ENCODE measurements at regions not wholly inside any gene's neighbourhood (a gene's known extent, or its start where the extent isn't known, plus 50 kb on each side); places are given as distances from the start of the nearest gene placed in this dataset.
A peak's percentile ranks its signal among the peaks of the same experiment; 100 is the strongest.
"Not testable (repeated sequence)": the region's sequence is repeated elsewhere in the genome, so short reads cannot be mapped to it uniquely, and the experiment has no call there.

DNA sequence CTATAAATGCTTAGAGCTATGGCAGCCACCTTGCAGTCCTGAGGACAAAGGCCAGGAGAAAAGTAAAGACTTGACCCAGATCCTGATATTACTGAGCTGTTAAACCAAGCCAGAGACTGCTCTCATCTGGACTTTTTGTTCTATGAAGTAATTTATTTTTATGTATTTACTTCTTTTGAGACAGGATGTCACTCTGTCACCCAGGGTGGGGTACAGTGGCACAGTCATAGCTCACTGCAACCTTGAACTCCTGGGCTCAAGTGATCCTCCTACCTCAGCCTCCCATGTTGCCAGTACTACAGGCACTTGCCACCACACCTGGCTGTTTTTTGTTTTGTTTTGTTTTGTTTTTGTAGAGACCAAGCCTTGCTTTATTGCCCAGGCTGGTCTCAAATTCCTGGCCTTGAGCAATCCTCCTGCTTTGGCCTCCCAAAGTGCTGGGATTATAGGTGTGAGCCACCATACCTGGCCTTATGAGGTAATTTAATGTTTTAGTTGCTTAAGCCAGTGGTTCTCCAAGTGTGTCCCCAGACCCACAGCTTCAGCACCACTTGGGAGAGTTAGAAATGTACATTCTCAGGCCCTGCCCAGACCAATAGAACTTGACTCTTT is 112.1 kb downstream of the COPRS start:
- DNase-seq, result no peak

DNA sequence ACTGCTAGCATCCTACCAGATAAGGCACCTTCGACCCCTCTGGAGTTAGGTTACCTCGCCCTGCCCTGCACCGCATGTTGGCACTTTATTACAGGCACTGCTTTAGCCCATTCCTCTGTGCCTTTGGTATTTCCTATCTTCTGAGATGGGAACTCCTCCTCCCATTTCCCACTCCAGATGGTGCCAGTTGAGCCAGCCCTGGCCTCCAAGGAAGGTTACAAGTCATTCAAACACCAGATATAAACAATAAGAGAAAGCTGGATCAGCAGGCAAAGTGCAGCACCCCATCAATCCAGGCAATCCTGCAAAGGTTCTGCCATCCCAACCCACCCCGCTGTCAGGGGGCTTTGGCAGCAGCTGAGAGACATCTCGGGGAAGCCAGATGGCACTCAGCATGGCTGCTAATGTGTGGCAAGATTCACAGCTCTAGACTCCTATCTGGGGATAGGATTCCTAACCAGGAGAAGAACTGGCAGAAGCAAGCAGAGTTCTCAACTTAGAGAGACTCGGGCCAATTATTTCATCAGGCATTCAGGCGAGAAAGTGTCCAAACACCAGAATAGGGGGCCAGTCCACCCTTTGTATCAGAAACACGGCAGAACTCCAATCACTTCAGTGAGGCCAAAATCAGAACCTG is 113.0 kb downstream of the COPRS start:
- DNase-seq, result no peak

DNA sequence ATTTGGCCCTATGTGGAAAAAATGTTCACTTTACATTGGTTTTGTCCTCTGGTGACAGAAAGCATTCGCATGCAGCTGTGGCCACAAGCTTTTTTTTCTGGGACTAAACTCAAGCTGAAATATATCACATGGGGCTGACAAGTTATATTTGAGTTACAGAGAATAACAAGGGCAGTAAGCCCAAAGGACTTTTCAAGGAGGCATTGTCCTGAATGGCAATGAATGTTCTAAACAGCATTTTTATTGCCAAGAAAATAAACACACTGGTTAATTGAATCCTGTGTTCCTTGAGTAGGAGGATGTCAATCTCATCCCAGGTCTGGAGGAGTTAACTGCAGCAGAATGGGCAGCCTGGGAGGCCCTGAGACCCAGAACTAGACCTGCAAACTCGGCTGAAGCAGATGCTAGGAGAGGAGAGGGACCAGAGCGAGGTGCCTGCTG is 114.5 kb downstream of the COPRS start:
- no peak for DNase-seq

DNA sequence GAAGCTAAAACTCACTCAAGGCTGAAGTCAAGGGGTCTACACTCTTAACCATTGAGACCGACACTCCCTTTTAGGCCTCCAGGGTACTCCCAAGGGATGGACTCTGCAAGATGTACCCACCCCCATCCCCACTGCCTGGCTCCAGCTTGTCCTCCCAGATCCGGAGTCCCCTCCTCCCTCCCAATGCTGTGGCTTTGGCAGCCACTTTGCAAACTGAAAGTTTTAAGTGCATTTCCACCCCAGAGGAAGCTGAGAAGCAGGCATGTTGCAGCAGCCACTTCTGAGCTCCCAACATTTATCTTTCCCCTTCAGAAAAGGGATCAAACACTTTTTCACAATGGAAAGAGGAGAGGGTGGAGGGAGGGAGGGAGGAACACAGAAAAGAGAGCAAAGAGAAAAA is 115.2 kb downstream of the COPRS start:
- no peak for DNase-seq

DNA sequence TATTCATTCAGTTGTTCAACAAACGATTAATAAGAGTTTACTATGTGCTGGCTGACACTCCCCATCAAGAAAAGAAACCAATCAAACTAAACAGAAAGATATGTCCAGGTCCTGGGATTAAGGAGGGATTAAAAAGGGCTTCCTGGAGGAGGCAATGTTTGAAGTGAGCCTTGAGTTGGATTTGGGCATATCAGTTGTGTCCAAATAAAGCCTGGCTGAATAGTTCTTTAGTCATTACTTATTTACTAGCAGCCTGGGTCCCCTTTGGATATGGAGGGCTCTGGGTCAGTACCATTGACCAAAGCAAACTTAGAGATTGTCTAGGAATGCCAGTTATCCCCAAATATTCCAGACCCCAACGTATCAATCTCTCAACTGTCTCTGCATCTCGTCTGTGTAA is 117.7 kb downstream of the COPRS start:
- DNase-seq, result no peak

DNA sequence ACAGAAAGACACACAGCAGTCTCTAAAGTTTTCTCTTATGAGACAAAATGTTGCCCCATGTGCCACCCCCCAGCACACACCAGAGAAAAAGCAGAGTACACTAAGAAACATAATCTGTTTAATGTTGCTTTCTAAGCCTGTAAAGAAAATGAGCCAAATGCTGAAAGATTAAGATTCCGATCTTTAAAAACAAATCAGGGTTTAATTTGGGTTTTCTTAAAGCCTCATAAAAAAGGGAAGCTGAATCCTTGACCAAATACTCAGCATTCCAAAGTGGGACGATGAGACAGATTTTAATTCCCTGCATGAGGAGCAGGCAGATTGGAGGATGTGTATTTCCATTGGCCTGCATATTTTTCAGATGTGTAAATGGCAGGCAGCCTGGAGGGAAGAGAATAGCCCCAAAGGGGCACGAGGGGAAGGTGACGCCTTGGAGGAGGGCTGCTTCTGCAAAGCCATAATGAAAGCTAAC is 118.4 kb downstream of the COPRS start:
- DNase-seq, result no peak

DNA sequence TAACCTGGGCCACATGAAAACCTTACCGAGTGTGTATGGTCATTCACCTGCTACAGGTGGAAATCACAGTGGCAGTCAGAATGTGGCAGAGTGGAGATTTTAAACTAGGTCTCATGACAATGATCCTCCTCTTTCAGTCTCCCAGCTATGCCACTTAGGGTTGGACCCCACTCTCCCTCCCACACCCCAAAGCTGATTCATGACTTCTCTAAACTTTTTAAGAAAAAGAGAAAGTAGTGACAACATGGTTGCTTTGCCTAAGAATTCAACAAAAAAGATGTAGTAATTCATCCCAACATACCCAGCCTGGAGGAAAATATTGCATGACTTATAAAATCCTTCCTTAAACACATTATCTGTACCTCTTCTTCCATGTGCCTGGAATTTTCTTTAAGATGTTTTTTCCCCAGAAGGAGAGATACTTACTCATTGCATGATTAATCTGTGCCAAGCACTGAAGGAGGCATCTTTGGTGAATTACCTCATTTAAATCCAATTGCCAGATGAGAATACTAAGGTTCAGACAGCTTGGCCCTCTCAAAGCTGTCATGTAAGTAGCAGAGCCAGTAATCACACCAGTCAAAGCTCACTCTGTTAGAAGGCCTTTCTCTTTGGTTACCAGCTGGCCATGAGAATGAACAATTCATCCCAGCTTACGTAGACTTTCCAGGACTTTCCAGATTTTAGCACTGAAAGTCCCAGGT is 119.9 kb downstream of the COPRS start:
- no peak for DNase-seq

DNA sequence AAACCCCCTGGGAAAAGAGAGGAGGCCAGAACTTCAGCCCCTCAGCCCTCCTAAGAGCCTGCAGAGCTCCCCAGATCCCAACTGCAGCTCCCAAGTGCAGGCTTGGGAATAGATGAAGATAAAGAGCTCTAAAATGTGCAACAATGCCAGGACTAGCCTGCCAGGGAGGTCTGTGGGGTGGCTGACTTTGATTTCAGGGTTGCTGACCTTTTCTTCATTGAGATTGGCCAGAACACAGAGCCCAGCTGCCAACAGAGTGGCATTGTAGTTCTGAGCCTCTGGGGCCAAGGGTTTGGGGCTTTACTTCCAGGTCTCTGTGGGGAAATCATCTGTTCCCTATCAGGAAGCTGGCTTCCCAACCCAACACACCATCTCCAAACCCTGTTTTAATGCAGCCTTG is 120.6 kb downstream of the COPRS start:
- no peak for DNase-seq

DNA sequence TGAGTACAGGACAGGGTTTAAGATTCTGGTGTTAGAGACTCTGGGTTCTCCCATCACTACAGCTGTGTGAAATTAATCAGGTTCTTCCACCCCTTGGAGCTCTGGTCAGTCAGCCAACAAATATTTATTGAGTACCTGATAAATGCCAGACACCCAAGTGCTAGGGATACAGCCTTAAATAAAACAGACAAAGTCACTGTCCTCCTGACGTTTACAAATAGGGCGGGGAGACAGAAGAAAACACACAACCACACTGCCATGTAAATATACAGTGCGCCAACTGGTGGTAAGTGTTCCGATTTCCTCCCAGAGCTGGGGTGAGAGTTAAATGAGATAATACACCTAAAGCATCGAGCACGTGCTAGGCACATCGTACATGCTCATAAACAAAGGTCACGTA is 121.0 kb downstream of the COPRS start:
- DNase-seq, result peak; percentile 32

DNA sequence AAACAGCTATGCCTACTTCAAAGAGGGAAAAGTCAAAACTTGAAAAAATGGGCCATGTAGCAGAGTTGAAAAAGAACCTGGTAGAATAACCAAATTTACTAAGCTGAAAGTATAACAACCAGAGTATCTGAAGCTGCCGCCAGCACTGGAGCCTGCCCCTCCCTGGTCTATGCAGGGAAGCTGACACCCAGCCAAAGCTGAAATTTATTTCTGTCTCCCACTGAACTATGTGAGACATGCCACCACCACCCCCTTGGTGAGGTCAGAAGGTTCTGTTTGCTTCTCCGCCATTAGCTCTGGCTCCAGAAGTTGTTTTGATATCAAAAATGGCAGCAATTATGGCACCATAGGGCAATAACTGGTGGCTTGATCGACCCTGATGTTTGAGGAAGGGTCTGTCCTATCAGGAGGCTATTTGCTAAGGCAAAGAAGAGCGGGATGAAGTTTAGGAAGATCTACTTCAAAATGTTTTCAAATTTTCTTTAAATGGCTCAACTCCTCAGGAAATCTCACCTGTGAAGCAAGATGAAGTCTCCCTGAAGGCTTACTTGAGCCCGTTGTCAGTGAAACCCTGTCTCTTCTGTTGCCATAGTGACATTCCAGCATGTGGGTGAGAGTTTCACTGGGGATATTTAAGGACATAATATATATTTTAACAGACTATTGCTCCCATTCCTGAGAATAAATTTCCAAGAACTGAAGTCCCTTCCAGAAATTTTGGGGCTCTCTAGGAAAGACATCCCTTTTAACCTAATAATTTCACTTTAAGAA is 122.0 kb downstream of the COPRS start:
- no peak for DNase-seq

DNA sequence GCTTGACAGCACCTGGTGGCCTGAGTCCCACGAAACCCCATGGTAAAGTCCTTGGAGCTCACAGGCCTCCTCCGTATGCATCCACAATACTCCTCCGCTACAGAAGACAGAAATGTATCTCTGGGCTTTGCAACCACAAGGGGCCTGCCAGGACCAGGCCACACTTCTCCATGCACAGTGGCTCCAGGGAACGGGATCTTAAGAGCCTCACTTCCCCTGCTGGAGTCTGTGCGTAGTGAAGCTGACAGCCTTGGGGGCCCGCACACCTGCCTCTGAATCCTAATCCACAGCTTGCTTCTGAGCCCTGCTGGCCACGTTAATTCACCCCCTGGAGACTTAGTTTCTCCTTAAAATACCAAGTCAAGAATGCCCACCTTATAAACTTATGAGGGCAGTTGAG is 125.7 kb downstream of the COPRS start:
- DNase-seq, result no peak

DNA sequence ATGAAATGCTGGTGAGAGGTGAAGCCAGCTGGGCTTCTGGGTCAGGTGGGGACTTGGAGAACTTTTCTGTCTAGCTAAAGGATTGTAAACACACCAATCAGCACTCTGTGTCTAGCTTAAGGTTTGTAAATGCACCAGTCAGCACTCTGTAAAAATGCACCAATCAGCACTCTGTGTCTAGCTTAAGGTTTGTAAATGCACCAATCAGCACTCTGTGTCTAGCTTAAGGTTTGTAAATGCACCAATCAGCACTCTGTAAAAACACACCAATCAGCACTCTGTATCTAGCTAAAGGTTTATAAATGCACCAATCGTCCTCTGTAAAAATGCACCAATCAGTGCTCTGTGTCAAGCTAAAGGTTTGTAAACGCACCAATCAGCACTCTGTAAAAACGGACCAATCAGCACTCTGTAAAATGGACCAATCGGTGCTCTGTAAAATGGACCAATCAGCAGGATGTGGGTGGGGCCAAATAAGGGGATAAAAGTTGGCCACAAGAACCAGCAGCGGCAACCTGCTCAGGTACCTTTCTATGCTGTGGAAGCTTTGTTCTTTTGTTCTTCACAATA is 127.4 kb downstream of the COPRS start:
- DNase-seq, result not testable (repeated sequence)

DNA sequence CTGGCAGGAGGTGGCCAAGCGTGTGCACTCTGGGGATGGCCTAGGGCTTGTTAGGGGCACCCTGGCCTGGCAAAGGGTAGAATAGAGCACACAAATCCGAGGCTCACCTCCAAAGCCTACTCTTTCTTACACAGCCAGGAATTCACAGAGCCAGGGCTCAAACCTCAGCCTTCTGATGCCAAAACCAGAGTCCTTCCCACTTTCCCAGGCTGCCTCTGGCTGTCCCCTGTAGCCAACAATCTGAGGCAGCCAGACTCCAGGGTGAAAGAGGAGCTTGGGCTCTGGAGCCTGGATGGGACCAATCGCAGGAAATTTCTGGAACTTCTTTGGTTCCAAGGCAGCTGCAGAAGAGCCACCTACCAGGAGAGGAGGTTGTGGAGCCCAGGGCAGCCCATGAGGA is 127.9 kb downstream of the COPRS start:
- DNase-seq, result no peak

DNA sequence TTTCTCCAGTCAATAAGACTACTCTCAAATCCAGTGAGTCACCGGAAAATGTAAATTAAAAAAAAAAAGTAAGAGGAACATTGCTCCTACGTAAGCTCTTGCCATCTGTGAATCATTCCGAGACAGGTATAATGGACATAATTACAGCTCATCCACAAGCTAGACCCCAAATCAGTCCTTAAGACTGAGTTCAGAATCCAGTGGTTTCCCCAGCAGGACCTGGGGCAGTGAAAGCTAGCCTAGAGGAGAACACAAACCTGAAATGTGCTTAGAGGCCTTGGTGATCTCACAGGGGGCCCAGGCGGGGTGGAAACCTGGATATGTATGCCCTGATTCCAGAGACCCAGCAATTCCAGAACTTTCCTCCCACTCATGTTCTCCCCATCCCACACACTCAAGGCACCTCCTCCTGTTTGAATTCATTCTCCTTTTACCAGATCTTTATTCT is 132.0 kb downstream of the COPRS start:
- DNase-seq, result no peak

DNA sequence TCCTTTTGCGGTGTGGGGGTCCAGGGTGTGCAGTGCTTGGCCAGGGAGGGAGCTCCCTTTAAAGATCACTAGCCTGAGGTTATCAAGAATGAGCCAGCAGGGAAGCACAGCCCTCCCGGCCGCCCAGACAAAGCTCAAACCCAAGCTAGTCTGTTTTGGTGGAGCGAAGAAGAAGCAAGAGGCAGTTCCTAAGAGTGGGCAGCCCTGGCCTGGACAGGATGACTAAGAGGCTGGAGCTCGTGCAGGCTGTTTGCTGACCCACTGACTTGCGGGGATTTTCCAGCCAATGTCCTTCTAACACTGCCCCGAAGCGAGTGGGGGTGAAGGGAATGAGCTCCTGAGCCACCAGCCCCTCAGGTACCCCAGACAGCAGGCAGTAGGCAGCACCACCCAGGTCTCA is 134.4 kb downstream of the COPRS start:
- DNase-seq, result no peak

DNA sequence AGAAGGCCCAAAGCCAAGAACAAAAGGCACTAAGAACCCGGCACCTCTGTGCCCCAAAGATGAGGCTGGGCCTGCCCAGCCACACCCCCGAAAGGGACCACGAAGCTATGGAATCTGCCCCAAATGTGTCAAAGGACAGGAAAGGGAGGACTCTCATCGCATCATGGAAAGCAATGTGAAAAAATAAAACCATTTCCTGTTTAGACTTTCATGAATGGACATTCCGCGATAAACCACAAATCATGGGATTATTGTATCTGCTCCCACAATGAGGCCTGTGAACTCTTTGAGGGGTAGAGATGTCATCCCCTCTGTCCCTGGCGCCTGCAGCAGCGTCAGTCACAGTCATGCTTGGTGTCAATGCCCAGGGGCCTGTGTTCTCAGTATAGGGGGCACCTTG is 135.0 kb downstream of the COPRS start:
- no peak for DNase-seq

DNA sequence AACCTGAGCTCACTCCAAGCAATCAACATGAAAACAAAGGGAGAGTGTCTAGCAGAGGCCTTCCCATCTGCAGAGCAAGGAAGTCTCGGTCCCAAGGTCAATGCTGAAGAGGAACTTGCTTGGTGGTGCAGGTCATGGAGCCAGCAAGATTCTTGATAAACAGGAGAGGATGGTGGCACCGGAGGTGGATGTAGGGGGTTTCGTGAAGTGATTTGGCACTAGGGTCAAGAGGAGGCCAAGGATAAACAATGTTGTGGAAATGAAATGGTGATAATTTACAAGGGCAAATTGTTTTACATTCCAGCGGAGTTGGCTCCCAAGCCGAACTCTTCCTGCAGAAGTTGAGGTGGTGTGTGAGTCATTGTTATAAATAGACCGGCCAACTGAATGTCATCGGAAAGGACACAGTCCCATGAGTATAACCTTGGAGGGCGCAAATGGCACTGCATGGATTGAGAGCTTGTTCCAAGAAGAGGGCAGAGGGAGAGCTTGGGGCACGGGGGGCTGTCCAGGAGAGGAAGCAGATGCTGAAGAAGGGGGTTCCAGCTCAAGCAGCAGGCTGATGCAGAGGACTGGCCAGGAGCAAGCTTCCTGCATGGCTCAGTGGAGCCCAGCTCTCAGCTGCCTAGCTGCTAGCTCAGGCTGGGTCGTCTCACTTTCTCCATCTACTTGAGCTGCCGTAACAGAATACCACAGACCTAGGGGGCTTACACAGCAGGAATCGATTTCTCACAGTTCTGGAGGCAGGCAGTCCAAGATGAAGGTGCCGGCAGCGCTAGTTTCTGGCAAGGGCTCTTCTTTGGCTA is 136.6 kb downstream of the COPRS start:
- DNase-seq, result no peak

DNA sequence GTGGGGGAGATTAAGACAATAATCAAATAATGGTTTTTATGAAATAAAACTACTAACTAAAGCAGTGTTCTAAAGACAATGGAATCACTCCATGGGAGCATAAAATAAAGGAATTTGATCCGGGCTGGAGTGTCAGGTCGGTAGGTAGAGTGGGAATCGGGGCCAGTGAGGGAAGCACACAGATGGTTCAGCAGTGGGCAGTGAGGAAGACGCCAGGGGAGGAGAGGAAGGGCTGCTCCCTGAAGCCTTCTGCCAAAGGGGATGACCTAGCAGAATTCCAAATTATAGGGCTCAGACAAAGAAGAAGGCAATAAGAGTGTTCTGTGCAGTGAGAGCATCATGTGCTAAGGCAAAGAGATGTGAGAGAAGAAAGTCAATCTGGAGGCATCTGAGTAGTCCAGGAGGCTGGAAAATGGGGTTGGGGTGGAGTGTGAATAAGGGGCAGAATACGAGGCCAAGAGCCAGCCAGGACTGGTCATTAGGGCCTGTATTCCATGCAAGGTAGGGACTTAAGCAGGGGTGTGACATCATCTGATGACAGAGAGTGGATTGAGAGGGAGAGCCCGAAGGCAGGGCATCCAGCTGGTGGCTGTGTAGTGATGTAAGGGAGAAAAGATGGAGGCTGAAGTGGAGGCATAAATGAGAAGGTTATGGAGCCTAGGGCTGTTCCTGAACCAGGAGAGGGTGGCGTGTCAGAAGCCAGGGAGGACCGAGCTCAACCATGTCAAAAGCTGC is 137.6 kb downstream of the COPRS start:
- no peak for DNase-seq

DNA sequence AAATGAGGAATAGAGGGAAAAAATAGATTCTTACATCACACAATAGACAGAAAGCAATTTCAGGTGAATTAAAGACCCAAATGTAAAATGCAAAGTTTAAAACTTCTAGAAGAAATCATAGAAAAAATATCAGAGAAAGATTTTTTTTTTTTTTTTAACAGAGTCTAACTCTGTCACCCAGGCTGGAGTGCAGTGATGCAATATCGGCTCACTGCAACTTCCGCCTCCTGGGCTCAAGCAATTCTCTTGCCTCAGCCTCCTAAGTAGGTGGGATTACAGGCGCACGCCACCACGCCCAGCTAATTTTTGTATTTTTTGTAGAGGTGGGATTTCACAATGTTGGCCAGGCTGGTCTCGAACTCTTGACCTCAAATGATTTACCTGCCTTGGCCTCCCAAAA is 141.8 kb downstream of the COPRS start:
- not testable (repeated sequence) for DNase-seq

DNA sequence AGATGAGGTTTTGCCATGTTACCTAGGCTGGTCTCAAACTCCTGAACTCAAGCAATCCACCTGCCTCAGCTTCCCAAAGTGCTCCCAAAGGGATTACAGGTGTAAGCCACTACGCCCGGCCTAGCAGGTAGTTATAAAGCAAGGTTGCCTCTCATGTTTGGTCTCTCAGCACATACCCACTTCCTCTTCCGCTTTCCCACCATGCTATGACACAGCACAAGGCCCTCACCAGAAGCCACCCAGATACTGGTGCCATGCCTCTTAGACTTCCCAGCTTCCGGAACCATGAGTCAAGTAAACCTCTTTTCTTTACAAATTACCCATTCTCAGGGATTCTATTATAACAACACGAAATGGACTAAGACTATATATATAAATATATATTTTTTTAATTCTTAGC is 143.6 kb downstream of the COPRS start:
- DNase-seq, result no peak

DNA sequence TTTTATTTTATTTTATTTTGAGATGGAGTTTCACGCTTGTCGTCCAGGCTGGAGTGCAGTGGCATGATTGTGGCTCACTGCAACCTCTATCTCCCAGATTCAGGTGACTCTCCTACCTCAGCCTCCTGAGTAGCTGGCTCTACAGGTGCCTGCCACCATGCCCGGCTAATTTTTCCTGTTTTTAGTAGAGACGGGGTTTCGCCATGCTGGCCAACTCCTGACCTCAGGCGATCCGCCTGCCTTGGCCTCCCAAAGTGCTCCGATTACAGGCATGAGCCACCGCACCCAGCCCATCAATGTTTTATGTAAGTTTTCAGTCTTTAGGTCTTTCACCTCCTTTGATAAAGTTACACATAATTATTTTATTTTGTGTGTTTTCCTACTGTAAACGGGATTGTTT is 154.6 kb downstream of the COPRS start:
- no peak for DNase-seq

DNA sequence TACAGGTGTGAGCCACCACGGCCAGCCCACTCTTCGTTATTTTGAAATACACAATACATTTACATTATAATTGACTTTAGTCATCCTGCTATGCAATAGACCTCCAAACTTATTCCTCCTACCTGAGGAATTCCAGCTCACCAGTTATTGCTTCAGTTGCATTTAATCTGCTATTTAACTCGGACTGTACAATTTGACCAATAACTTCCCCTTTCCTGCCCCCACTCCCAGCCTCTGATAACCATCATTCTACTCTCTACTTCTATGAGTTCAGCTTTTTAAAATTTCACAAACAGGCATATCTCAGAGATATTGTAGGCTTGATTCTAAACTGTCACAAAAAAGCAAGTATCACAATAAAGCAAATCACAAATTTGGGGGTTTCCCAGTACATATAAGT is 157.0 kb downstream of the COPRS start:
- DNase-seq, result no peak

All from NCI-H748 treated with DMSO at 0.1 percent for 48 hours (cell line).